ENCODE measurements at regions not wholly inside any gene's neighbourhood (a gene's known extent, or its start where the extent isn't known, plus 50 kb on each side); places are given as distances from the start of the nearest gene placed in this dataset.

GRCh38 chr9:113742878-113743277 lies 133.2 kb upstream of the ZNF618 start:
- no peak for DNase-seq

- DNase-seq: no peak
Observed at GRCh38 chr9:113746486-113746885, 129.6 kb upstream of the ZNF618 start.

- DNase-seq: no peak
Observed at GRCh38 chr9:113748135-113748534, 128.0 kb upstream of the ZNF618 start.

- no peak for DNase-seq
Observed at GRCh38 chr9:113753398-113754119, 122.5 kb upstream of the ZNF618 start.

GRCh38 chr9:113754739-113755138 lies 121.4 kb upstream of the ZNF618 start:
- no peak for DNase-seq

- DNase-seq: no peak
Observed at GRCh38 chr9:113755433-113755832, 120.7 kb upstream of the ZNF618 start.

- DNase-seq: no peak
Observed at GRCh38 chr9:113756476-113757192, 119.5 kb upstream of the ZNF618 start.

- no peak for DNase-seq
Observed at GRCh38 chr9:113763429-113763828, 112.7 kb upstream of the ZNF618 start.

GRCh38 chr9:113764572-113764971 lies 111.5 kb upstream of the ZNF618 start:
- no peak for DNase-seq

- no peak for DNase-seq
Observed at GRCh38 chr9:113769412-113769811, 106.7 kb upstream of the ZNF618 start.

- no peak for DNase-seq
Observed at GRCh38 chr9:113770396-113770795, 105.7 kb upstream of the ZNF618 start.

- no peak for DNase-seq
Observed at GRCh38 chr9:113771199-113771598, 104.9 kb upstream of the ZNF618 start.

GRCh38 chr9:113772121-113772810 lies 103.8 kb upstream of the ZNF618 start:
- DNase-seq: no peak

- DNase-seq: no peak
Observed at GRCh38 chr9:113774963-113775362, 101.1 kb upstream of the ZNF618 start.

GRCh38 chr9:113775749-113776148 lies 100.4 kb upstream of the ZNF618 start:
- DNase-seq: no peak

GRCh38 chr9:113776194-113776593 lies 99.9 kb upstream of the ZNF618 start:
- no peak for DNase-seq

- DNase-seq: no peak
Observed at GRCh38 chr9:113781381-113781780, 94.7 kb upstream of the ZNF618 start.

- DNase-seq: no peak
Observed at GRCh38 chr9:113781896-113782295, 94.2 kb upstream of the ZNF618 start.

GRCh38 chr9:113783475-113783874 lies 92.6 kb upstream of the ZNF618 start:
- no peak for DNase-seq

GRCh38 chr9:113785334-113785733 lies 90.8 kb upstream of the ZNF618 start:
- DNase-seq: no peak

GRCh38 chr9:113786071-113786470 lies 90.0 kb upstream of the ZNF618 start:
- no peak for DNase-seq

- no peak for DNase-seq
Observed at GRCh38 chr9:113787871-113788270, 88.2 kb upstream of the ZNF618 start.

- DNase-seq: no peak
Observed at GRCh38 chr9:113788616-113789330, 87.3 kb upstream of the ZNF618 start.
